HG03432 (cell line): ENCODE measurements at regions not wholly inside any gene's neighbourhood (a gene's known extent, or its start where the extent isn't known, plus 50 kb on each side); places are given as distances from the start of the nearest gene placed in this dataset.
"Not testable (repeated sequence)": the region's sequence is repeated elsewhere in the genome, so short reads cannot be mapped to it uniquely, and the experiment has no call there.

Experiments
- ATAC-seq: cut with Tn5 transposase; IDR thresholded peaks from one replicate; pipeline ENCODE4 v1.9.1; 2021; ENCODE audit warnings: mild to moderate bottlenecking, moderate library complexity; ENCODE audit not compliant: unreplicated experiment

DNA sequence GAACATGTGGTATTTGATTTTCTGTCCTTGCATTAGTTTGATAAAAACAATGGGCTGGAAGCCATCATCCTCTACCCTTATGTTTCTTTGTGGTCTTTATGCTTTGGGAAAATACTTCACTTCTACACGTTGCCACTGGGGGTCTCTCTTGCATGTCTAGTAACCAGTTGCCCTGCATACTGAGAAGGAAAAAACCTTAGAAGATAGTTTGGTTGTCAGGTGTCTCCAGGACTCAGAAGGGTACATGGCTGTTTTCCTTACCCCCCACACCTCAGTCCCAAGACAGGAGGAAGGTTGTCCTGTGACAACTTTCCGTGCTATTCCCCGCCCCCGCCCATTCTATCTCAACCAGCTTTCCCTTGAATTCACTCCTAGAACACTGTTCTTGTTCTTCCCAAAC is 62.1 kb upstream of the LANCL3 start:
- peak; percentile 48 for ATAC-seq

DNA sequence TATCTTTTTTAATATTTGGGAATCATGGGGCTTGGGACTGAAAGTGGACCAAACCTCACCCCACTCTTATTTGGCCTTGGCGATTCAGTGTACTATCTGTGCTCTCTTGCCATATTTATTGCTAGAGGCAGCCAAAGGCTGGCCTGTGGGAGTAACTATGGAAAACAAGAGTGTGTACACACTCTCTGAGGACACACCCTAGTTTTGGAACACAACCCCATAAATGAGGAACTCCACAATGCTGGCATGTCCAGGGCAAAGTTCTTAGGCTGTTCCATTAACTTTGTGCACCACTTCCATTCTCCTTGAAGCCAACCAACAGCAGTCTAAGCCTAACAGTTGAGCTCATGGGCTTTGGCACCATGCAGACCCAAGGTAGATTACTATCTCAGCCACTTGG is 54.9 kb upstream of the LANCL3 start:
- ATAC-seq, result not testable (repeated sequence)

DNA sequence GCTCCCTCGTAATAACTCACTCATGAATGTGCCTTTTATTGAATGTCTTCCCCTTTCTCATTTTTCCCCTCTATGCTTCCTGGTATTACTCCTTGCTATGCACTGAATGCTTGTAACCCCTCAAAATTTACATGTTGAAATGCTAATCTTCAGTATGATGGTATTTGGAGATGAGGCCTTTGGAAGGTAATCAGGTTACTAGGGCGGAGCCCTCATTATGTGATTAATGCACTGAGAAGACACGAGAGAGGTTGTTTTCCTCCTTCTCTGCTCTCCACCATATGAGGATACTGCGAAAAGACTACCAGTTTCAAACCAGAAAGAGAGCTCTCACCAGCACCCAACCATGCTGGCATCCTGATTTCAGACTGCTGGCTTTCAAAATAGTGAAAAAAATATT is 52.2 kb upstream of the LANCL3 start:
- ATAC-seq, result not testable (repeated sequence)

DNA sequence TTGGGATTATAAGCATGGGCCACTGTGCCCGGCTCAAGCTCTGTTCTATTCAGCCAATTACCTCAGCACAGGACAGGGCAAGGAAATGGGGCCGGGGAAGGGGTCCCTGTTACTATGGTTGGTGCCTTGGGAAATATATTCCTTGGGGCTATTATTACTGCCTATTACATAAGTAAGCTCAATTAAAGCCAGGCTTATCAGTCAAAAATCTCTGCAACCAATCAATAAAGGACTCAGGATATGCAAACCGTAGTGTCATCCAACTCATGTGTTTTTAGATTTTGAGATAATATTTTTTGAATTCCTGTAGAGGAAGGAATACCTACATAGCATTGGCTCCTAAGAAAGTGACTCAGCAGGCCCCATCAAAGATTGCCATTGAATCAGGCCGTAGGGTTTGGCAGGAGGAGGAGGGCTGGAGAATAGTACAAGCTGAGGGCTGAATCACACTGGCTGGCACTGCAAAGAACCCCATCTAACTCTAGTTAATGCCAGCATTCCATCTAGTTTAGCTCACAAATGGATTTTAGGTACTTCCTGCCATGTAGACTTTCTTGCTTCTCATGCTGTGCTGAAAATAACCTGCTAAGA is 50.5 kb upstream of the LANCL3 start:
- not testable (repeated sequence) for ATAC-seq
